ENCODE measurements at regions not wholly inside any gene's neighbourhood (a gene's known extent, or its start where the extent isn't known, plus 50 kb on each side); places are given as distances from the start of the nearest gene placed in this dataset.
A peak's percentile ranks its signal among the peaks of the same experiment; 100 is the strongest.

GRCh38 chr1:62995173-62995572 lies 211.2 kb downstream of the ATG4C start:
- DNase-seq (ENCODE audit: extremely low read depth, insufficient read length): no peak
- no peak overlapping the region for H3K4me3 ChIP-seq (replicated peaks; ENCODE audit: low read depth, low read length)
- no peaks in the 10 kb centered on the region for H3K27me3 ChIP-seq (replicated peaks; ENCODE audit: control insufficient read depth, insufficient read depth, low read length)
- no peak for TF ChIP-seq CTCF (IDR thresholded peaks at IDR 0.05; ENCODE audit: insufficient read depth, low read length, poor library complexity, severe bottlenecking)
- H3K36me3 ChIP-seq (ENCODE audit: control insufficient read depth, insufficient read depth, low read length): no peaks in the 10 kb centered on the region

GRCh38 chr1:62997884-62998283 lies 214.0 kb downstream of the ATG4C start:
- no peak overlapping the region for H3K4me3 ChIP-seq (replicated peaks; ENCODE audit: low read depth, low read length)
- no peaks in the 10 kb centered on the region for H3K27me3 ChIP-seq (replicated peaks; ENCODE audit: control insufficient read depth, insufficient read depth, low read length)
- H3K36me3 ChIP-seq (ENCODE audit: control insufficient read depth, insufficient read depth, low read length): no peaks in the 10 kb centered on the region
- no peak for TF ChIP-seq CTCF (IDR thresholded peaks at IDR 0.05; ENCODE audit: insufficient read depth, low read length, poor library complexity, severe bottlenecking)
- no peak for DNase-seq (ENCODE audit: extremely low read depth, insufficient read length)

GRCh38 chr1:62998845-62999649 lies 215.1 kb downstream of the ATG4C start:
- H3K27me3 ChIP-seq (replicated peaks; ENCODE audit: control insufficient read depth, insufficient read depth, low read length): no peaks in the 10 kb centered on the region
- DNase-seq (ENCODE audit: extremely low read depth, insufficient read length): no peak
- no peak for TF ChIP-seq CTCF (IDR thresholded peaks at IDR 0.05; ENCODE audit: insufficient read depth, low read length, poor library complexity, severe bottlenecking)

GRCh38 chr1:63000508-63000907 lies 216.6 kb downstream of the ATG4C start:
- H3K27me3 ChIP-seq (replicated peaks; ENCODE audit: control insufficient read depth, insufficient read depth, low read length): no peaks in the 10 kb centered on the region
- no peak overlapping the region for H3K4me3 ChIP-seq (replicated peaks; ENCODE audit: low read depth, low read length)
- H3K36me3 ChIP-seq (ENCODE audit: control insufficient read depth, insufficient read depth, low read length): no peaks in the 10 kb centered on the region
- DNase-seq (ENCODE audit: extremely low read depth, insufficient read length): no peak
- TF ChIP-seq CTCF (IDR thresholded peaks at IDR 0.05; ENCODE audit: insufficient read depth, low read length, poor library complexity, severe bottlenecking): no peak

More at GRCh38 chr1:62998845-62999649, 215.1 kb downstream of the ATG4C start:
- Histone ChIP-seq H3K4me3 (replicated peaks; ENCODE audit: low read depth, low read length) (no peak overlapping the region), H3K36me3 (ENCODE audit: control insufficient read depth, insufficient read depth, low read length) (no peaks in the 10 kb centered on the region)

- no peak for DNase-seq (ENCODE audit: extremely low read depth, insufficient read length)
- H3K27me3 ChIP-seq (replicated peaks; ENCODE audit: control insufficient read depth, insufficient read depth, low read length): no peaks in the 10 kb centered on the region
- H3K4me3 ChIP-seq (replicated peaks; ENCODE audit: low read depth, low read length): no peak overlapping the region
Measured at GRCh38 chr1:63004868-63005267, 220.9 kb downstream of the ATG4C start.

More at GRCh38 chr1:63004868-63005267, 220.9 kb downstream of the ATG4C start:
- H3K36me3 ChIP-seq (ENCODE audit: control insufficient read depth, insufficient read depth, low read length): no peaks in the 10 kb centered on the region
- peak; percentile 20 for TF ChIP-seq CTCF (IDR thresholded peaks at IDR 0.05; ENCODE audit: insufficient read depth, low read length, poor library complexity, severe bottlenecking)

Measured in GM06990 (cell line).